HG03045 (cell line): ENCODE measurements at regions not wholly inside any gene's neighbourhood (a gene's known extent, or its start where the extent isn't known, plus 50 kb on each side); places are given as distances from the start of the nearest gene placed in this dataset.

Experiments
- ATAC-seq: cut with Tn5 transposase; IDR thresholded peaks from one replicate; pipeline ENCODE4 v1.9.1; 2021; ENCODE audit warnings: mild to moderate bottlenecking, moderate library complexity; ENCODE audit not compliant: unreplicated experiment

- no peak for ATAC-seq
Measured at GRCh38 chr1:13921190-13921589, 221.2 kb downstream of the PRDM2 start.

- ATAC-seq = no peak
Measured at GRCh38 chr1:13922466-13923110, 222.6 kb downstream of the PRDM2 start.

GRCh38 chr1:13926556-13926955, 226.6 kb downstream of the PRDM2 start:
- no peak for ATAC-seq

GRCh38 chr1:13927736-13928135, 227.7 kb downstream of the PRDM2 start:
- no peak for ATAC-seq

GRCh38 chr1:13929313-13929712, 229.3 kb downstream of the PRDM2 start:
- no peak for ATAC-seq

- no peak for ATAC-seq
Measured at GRCh38 chr1:13930151-13930550, 230.2 kb downstream of the PRDM2 start.

GRCh38 chr1:13931226-13931625, 231.2 kb downstream of the PRDM2 start:
- ATAC-seq = no peak

GRCh38 chr1:13935336-13935735, 235.3 kb downstream of the PRDM2 start:
- no peak for ATAC-seq

GRCh38 chr1:13941315-13941714, 241.3 kb downstream of the PRDM2 start:
- no peak for ATAC-seq

GRCh38 chr1:13943055-13943454, 243.1 kb downstream of the PRDM2 start:
- no peak for ATAC-seq

- ATAC-seq = no peak
Measured at GRCh38 chr1:13945856-13946255, 245.9 kb downstream of the PRDM2 start.

GRCh38 chr1:13947658-13948057, 247.7 kb downstream of the PRDM2 start:
- no peak for ATAC-seq

GRCh38 chr1:13948396-13948795, 248.4 kb downstream of the PRDM2 start:
- no peak for ATAC-seq

GRCh38 chr1:13948888-13949391, 249.0 kb downstream of the PRDM2 start:
- no peak for ATAC-seq

GRCh38 chr1:13949546-13949945, 249.6 kb downstream of the PRDM2 start:
- ATAC-seq = no peak

- ATAC-seq = no peak
Measured at GRCh38 chr1:13950637-13951036, 250.6 kb downstream of the PRDM2 start.

- no peak for ATAC-seq
Measured at GRCh38 chr1:13951793-13952751, 252.1 kb downstream of the PRDM2 start.

- no peak for ATAC-seq
Measured at GRCh38 chr1:13952985-13953384, 253.0 kb downstream of the PRDM2 start.

- no peak for ATAC-seq
Measured at GRCh38 chr1:13956393-13956792, 256.4 kb downstream of the PRDM2 start.

- no peak for ATAC-seq
Measured at GRCh38 chr1:13960375-13960987, 260.5 kb downstream of the PRDM2 start.

GRCh38 chr1:13964768-13965167, 264.8 kb downstream of the PRDM2 start:
- no peak for ATAC-seq
